GM18858 (cell line): ENCODE measurements at regions not wholly inside any gene's neighbourhood (a gene's known extent, or its start where the extent isn't known, plus 50 kb on each side); places are given as distances from the start of the nearest gene placed in this dataset.
"Not testable (repeated sequence)": the region's sequence is repeated elsewhere in the genome, so short reads cannot be mapped to it uniquely, and the experiment has no call there.

Experiments
- ATAC-seq: cut with Tn5 transposase; IDR thresholded peaks from one replicate; pipeline ENCODE4 v1.9.1; 2021; ENCODE audit not compliant: unreplicated experiment

DNA sequence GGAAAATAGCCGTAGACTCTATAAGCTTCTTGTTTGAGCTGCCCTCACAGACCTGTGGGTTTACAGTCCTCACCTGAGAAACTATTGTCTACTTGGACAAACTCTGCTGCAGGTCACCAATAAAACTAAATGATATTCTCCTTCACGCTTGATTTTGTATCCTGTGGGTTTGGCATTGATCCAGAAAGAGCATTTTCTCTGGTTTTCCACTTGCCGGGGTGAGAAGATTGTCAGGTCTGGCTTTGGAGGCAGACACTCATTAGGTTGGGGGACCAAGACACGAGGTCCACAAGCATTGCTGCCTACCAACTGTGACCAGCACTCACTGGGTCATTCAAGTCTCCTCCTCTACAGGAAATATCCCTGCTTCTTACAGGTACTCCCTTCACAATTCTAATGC is 68.5 kb downstream of the CDC14C start:
- ATAC-seq, result no peak

GRCh38 chr7:49001610-49002033 is 77.3 kb downstream of the CDC14C start:
- ATAC-seq, result peak; percentile 99

DNA sequence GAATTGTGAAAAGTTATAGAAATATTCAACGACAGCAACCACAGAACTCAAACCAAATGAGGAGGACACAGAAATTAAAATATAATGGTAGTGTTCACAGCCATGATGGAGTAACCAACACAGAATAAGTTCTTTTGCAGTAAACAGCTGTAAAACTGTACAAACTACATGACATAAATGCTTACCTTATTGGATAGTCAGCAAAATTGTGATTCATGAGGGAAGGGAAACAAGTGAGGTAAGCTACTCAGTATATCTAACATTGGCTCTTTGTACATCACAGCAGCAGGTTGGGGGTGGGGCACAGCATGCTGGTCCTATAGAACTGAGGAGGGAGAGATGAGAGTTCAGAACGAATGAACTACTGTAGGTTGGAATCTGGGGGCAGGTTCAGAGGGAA is 86.4 kb downstream of the CDC14C start:
- ATAC-seq, result no peak

- ATAC-seq, result no peak
Observed at GRCh38 chr7:49014870-49015269, 90.5 kb downstream of the CDC14C start.

DNA sequence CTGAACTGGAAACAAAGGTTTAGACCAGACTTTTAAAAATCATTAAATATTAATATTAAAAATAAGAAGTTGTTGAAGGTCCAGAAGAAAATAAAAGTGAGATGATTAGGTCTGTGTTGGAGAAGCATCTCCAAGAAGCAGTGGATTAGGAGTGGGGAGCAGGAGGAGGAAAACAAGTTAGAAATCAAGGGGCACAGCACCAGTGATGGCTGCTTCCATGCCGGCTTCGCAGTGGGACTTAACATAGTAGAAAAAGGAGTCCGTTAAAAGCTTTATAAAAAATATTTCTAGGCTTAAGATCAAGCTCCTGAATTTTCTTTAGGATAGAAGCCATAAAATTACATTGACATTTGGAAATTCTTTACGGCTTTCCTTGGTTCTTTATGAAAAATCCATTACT is 95.8 kb downstream of the CDC14C start:
- ATAC-seq, result no peak

GRCh38 chr7:49022448-49022847 is 98.1 kb downstream of the CDC14C start:
- no peak for ATAC-seq

DNA sequence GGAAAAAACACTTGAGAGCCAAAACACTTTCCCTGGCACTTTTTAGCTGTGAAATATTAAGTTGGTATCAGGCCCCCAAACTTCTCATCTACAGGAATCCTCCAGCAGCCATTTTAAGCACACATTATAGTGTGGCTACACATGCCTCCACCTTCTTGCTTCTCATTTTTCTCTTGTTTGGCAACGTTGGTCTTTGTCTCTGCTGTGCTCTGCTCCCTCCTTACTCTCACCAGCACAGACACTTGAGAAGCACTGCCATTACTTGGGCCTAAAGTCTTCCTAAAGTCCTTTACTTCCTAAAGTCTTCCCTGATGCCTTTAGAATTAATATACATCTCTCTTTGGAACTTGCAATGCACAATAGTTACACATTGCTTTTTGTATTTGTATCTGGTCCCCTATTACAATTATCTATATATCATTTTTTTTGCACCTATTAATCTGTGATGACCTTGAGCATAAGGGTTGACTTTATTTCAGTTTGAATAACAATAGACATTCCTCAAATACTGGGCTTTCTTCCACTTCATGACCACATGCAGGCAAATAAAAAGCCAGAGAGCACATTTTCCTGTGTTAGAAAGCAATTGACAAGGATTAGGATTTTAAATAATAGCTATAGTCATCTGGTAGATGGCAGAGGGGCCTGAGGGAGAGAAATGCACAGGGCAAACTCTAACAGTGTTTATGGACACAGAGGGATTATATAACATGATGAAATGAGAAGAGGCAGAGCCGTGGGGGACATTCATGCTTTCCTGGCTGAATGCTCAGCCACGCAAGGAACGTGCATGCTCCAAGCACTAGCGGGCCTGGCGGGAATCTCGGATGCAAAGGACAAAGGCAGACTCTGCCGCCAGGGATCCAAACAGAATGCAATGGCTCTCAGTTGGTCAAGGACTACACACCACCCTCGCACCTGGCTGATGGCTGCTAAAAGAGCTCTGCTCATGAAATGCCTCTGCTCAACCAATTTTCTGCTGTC is 99.3 kb downstream of the CDC14C start:
- ATAC-seq, result no peak

- ATAC-seq, result no peak
Observed at GRCh38 chr7:49030221-49030620, 105.9 kb downstream of the CDC14C start.

DNA sequence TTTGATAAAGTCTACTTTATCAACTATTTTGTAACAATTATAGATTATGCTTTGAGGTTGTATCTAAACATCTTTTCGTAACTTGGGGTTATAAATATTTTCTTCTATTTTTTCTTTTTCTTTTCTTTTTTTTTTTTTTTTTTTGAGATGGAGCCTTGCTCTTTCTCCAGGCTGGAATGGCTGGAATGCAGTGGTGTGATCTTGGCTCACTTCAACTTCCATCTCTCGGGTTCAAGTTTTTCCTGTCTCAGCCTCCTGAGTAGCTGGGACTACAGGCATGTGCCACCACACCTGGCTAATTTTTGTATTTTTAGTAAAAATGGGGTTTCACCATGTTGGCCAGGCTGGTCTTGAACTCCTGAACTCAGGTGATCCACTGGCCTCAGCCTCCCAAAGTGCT is 108.8 kb downstream of the CDC14C start:
- ATAC-seq, result not testable (repeated sequence)

GRCh38 chr7:49037346-49038210 is 113.2 kb downstream of the CDC14C start:
- no peak for ATAC-seq

DNA sequence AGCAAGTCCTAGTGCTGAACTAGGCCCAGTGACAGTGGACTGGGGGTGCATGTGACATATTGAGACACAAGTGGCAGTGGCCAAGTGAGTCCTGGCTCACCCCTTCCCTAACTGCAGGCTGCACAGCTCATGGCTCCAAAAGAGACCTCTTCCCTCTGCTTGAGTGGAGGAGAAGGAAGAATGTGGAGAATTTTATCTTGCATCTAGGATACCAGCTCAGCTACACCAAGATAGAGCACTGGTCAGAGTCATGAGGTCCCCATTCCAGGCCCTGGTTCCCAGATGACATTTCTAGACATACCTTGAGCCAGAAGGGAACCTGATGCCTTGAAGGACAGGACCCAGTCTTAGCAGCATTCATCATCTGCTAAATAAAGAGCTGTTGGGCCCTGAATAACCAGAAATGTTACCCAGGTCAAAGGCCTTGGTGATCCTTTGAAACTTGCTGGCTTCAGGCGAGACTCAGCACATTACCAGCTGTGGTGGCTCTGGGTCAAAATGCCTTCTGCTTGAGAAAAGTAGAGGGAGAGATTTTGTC is 114.5 kb downstream of the CDC14C start:
- no peak for ATAC-seq

DNA sequence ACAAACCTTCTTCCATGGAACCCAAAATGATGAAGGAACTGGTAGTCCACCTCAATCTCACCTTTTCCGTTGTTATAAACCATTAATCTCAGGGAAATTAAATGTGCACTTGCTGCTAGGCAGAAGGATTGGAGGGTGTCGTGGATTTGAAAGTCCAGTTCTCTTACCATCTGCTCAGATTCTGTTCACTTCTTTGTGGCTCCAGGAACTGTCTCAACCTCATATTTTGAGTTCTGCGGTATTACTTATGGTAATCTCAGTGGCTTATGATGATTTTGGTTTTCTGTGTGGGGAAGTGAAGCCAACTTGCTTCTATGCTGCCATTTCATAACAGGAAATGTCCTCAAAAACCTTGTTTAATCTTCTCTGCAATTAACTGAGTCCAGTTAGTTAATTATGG is 136.4 kb downstream of the CDC14C start:
- ATAC-seq, result no peak

GRCh38 chr7:49074538-49074937 is 150.2 kb downstream of the CDC14C start:
- ATAC-seq, result no peak

DNA sequence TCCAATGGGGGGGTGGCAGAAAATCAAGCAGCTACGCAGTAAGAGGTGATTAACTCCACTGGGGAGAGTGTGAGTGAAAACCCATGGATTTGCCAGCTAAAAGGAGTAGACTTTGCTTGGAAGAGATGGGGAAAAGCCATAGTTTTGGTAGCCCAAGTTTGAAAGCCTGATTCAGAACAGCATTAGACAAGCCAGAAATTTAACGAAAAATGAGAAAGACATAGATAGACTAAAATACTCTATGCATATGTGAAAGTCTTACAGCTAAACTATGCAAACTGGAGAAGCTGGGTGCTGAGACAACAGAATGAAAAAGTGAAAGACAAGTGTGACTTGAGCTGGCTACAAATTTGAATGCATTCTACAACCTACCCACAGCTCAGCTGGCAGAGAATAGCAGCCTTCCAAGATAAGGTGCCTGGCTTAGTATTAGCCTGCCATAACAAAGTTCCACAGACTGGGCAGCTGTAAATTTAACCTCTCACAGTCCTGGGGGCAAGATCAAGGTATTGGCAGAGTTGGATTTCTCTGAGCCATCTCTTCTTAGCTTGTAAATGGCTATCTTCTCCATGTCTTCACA is 156.6 kb downstream of the CDC14C start:
- ATAC-seq, result no peak

- ATAC-seq, result no peak
Observed at GRCh38 chr7:49088017-49088416, 163.7 kb downstream of the CDC14C start.

DNA sequence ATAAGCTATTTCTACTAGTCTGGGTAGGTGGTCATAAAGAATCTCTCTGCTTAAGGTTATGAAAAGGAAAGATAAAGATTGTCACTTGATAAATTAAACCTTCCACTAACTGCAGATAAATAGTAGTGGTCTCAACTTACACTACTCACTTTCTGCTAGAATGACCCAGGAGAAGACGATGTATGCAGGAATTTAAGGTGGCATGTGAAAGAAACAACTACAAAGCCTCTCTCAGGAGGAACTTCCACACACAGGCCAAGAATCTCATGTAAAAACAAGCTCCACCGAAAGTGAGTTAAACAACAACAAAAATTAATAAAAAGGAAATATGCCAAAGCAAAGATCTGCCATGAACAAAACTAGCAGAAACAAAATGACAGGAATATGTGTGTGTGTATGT is 165.4 kb downstream of the CDC14C start:
- ATAC-seq, result no peak

GRCh38 chr7:49091089-49091488 is 166.7 kb downstream of the CDC14C start:
- no peak for ATAC-seq

GRCh38 chr7:49091519-49091918 is 167.2 kb downstream of the CDC14C start:
- ATAC-seq, result no peak

DNA sequence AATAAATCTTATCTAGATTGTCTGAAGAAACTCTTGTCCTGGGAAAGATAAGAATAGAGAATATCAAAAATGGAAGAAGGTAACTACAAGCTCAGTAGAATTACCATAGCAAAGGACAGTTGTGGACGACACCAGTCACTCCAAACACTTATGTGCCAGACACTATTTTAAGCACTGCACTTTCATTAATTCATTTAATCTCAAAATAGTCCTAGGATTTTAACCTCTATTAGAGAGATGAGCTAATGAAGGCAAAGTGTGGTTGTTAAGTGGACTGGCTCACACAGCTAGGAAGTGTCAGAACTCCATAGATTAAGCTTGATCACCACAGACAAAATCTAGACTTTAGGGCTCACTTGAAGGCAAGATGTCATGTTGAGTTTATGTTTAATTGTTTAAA is 168.9 kb downstream of the CDC14C start:
- ATAC-seq, result no peak

GRCh38 chr7:49094866-49095265 is 170.5 kb downstream of the CDC14C start:
- no peak for ATAC-seq
